ENCODE measurements at regions not wholly inside any gene's neighbourhood (a gene's known extent, or its start where the extent isn't known, plus 50 kb on each side); places are given as distances from the start of the nearest gene placed in this dataset.
"Not testable (repeated sequence)": the region's sequence is repeated elsewhere in the genome, so short reads cannot be mapped to it uniquely, and the experiment has no call there.

DNA sequence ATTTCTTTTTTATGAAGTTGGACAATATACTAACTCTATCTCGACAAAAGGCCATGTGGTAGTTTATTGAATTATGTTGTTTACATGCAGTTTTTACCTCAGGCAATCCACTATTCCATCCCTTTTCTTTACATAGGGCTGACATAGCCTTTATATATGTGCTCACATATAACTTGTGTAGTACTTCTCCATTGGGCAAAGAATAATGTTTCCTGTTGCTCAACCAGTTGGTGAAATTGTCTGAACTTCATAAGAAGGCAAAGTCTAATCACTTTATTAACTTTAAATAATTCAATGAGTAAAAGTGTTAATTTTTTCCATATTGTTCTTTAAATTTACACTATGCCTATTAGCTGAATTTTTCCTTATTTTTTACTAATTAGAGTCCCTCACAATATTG lies 1272.1 kb downstream of the EPHA7 start:
- ATAC-seq: no peak
- DNase-seq: no peak

DNA sequence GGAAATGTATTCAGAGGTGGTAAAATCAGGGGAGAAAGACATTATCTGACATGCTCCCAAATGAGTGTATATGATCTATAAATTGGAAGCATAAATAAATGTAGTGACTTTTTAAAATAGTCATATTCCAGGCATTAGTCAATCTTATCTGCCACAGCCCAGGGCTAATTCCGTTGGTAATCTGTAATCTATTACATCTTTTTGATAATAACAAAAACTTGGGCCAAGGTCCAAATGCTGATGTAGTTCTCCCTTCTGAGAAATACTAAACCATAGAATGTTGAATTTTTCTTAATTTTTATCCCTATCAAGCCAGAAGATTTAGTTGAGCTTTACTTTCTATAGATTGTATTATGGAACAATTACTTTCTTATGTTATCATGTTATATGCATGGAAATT lies 1279.8 kb downstream of the EPHA7 start:
- ATAC-seq (no peak), DNase-seq (no peak)

DNA sequence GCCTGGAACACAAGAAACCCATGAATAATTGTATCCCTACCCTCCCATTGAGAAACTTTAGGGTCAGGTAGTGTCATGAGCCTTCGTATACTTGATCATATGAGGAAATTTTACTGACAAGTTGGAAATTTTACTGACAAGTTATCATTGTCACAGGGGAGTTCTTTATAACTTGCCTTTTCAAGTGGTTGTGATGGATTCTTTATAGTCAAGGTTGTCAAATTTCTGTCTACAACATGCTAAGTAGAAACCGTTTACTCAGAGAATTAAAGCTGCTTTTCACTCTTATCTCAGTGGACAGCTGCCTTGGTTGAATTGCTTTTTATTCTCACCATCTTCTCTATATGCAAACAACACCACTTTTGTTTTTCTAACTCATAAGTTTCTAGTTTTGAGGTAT lies 1286.4 kb downstream of the EPHA7 start:
- ATAC-seq (no peak), DNase-seq (no peak)

DNA sequence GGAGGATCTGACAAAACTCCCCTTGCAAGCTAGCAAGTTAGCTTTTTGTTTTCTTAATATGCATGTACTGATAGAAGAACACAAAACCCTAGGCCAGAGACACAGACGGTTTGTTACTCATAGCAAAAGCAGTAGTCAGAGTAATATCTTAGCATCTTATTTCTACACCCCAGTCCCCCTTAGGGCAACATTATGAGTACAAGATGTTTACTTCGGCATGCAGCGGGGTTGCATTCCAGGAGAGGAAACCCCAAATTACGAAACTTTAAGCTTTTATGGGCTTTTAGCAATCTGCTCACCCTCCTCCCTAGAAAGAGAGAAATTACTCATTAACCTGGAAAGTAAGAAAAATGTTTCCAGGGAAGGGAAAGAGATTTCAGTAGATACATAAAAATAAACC lies 1286.9 kb downstream of the EPHA7 start:
- no peak for DNase-seq
- no peak for ATAC-seq

DNA sequence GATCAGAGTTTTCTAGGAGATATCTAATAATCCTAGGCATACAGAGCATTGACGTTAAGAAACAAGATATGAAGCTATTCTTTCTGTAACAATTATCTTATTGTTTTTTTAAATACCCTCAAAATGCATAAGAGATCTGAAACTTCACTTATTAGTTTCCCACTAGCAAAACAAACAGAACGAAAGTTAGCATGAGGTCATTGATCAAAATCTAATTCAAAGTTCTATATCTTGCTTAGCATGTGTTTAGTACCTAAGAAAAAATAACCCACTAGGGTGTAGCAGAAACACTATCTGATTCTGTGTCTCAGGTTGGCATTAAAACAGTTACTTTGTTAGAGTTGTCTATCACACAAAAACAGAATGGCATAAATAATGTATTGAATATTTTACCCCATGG lies 1288.4 kb downstream of the EPHA7 start:
- DNase-seq (no peak), ATAC-seq (no peak)

DNA sequence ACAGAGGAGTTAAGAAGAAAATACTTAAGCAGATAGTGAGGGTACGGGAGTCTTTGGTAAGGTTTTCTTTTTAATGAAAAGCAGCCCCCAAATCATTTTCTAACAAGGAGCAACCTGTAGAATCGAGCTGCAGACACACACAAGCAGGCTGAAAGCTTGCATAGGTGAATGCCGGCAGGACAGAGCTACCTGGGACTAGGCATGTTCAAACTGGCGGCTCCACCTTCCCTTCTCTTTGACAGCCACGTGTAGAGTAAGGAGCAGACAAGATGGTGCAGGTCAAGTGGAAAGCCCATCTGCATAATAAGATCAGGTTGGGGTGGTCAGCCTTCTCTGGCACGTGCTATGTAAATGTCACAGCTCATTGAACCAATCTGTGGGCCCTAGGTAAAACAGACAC lies 1292.4 kb downstream of the EPHA7 start:
- ATAC-seq (no peak), DNase-seq (no peak)

DNA sequence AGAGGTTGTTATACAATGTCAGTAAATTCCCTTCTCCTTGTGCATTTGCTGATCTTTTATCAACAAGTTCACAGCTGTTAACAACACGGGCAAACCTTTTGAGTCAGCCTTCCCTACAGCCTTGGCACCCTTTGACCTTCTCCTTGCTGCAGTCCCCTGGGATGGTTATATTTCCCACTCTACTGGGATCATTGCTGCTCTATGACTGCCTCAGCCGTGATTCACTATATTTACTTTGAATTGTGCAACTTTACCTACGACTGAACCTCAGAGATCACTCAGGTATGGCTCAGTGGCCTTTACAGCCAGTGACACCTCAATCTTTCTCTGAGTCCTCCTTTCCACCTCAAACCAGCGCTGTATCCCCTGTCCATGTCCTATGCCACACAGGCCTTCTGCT lies 1293.3 kb downstream of the EPHA7 start:
- DNase-seq: no peak

DNA sequence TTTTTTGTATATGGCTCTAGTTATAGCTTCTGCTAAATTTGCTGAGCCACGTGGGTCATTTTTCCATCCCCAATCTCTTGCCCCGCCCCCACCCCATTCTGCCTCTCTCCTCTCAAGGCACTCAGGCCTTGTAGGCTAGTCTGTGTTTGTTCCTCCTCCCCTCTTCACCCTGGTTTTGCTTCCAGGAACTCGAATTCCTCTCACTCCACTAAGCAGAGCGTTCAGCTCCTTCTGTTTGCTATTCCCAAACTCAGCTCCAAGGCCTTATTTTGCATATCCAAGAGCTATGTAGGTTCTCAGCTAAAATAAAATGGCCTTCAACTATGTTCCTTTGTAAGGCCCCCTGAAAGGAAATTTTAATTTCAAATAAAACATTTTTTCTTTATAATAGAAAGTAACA lies 1293.7 kb downstream of the EPHA7 start:
- DNase-seq: no peak
- ATAC-seq: no peak

More for the DNA sequence above, 1293.3 kb downstream of the EPHA7 start:
- ATAC-seq: no peak

DNA sequence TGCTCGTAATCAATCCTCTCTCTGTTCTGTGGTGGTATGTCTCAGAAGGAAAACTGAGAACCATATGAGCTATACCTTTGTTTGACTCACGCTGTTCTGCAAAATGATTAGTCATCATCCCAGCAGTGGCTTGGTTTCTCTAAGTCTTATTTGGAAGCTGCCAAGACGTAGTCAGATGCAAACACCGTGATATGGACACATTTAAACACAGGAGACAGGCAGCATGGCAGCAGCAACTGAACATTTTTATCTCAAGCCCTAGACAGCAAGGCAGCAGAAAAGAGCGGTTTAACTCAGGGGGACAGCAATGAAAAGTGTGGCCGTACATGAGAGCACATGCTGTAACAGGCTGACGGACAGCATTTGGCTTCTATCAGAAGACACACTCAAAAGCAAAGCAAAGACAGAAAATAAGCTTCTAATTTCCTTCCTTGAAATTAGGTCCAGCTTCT lies 1295.1 kb downstream of the EPHA7 start:
- DNase-seq: no peak
- no peak for ATAC-seq

DNA sequence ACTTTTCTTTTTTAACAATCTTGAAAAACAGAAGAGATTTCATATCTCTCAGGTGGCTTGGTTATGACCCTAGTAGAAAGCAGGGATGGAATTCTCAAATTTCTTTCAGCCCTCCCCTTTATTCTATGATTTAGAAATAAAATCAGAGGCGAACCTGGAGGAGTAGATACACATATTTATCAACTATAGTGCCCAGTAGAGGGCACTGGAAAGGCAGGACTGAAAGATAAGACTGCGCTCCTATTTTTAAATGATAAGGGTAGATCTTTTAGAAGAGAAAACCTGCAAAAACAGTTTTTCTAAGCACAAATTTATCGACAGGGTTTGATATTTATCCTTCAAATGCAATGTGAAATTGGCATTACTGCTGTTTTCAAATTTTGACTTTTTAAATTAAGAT lies 1296.6 kb downstream of the EPHA7 start:
- no peak for ATAC-seq

DNA sequence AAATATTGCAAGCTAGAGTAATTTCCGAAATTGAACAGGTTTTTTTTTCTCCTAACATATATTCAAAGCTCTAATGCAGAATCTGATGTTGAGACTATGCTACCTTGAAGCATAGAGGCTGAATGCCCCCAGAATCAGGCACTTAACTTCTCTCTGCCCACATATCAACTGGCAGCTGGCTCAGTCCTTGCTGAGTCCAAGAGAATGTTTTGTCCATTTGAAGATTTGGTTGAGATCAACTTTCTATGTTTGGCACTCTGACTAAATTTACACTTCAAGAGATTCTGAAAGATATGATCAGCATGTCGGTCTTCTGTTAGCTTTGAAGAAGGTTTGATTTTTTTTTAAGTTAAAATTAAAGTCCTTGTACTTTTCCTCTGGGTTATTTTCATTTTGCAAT lies 1298.1 kb downstream of the EPHA7 start:
- no peak for DNase-seq
- no peak for ATAC-seq

More for the DNA sequence above, 1296.6 kb downstream of the EPHA7 start:
- no peak for DNase-seq

DNA sequence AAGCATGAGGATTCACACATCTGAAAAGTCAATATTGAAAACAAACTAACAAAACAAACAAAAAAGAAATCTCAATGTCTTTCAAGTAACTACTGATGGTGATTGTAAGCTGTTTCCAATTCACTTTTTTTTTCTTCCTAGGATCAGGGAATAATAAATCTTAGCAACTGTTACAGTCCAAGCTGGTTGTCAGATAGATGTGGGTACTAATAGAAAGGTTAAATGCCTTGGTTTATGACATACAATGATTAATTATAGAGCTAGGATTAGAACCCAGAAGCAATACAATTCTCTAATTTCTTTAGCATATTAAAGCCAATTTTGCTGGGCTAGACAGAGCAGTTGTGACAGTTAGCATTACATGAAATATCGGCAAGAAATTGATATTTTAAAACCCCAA lies 1301.6 kb downstream of the EPHA7 start:
- no peak for DNase-seq
- ATAC-seq: no peak

DNA sequence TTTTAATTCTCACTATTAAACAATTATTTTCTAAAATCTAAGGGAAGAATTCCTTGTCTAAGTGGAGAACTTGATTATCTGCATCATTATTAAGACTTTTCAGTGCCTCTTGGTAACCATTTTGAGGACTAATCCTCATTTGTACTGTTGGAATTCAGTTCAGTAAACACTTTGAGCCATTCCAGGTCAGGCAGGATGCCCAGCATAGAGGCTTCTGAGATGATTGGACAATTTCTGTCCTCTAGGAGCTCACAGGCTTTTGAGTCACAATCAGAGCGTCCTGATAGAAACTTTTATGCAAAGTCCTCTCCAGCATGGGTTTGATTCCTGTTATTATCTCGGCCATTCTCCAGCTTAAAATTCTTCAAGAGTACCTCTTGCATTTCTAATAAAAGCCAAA lies 1304.6 kb downstream of the EPHA7 start:
- DNase-seq: no peak
- no peak for ATAC-seq

DNA sequence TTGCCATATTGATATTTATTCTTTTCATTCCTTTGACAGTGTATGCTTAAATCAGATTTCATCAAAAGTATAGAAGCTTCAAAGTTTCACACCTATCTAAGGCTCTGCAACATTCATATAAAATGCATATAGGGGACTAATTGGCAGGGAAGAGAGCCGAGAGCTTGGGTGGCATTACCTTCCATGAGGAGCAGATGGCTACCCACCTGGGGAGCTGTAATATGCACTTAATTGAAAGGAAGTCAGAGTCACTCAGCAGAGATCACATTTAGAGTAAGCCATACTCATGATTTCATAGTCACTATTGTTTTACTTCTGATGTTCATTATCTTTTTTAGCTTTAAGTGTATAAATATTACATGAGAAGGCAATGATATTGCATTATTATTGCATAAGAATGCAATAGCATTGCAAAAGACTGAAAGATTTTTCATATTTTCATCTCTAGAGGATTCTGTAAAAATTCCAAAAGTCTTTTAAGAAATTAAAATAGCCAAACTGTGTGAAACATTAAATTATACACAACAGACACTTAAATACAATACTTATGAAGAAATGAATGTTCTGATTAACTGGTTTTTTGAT lies 1305.2 kb downstream of the EPHA7 start:
- DNase-seq: no peak
- no peak for ATAC-seq

DNA sequence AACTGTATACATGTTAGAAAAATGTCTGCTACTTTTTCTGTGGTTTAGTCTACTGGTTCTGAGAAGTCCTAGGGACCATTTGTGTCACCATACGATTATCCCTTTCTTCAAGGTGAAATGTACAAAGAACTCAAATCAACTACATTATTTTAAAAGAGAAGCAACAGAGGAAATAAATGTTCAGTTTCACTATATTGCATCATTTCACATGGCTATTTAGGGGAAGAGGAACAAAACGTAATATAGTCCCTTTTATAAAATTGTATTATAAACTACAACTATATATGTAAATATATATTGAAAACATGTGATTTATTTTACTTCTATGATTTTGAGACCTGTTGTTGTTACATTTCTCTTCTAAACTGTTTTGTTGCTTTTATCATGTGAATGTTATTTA lies 1308.0 kb downstream of the EPHA7 start:
- DNase-seq (no peak), ATAC-seq (no peak)

DNA sequence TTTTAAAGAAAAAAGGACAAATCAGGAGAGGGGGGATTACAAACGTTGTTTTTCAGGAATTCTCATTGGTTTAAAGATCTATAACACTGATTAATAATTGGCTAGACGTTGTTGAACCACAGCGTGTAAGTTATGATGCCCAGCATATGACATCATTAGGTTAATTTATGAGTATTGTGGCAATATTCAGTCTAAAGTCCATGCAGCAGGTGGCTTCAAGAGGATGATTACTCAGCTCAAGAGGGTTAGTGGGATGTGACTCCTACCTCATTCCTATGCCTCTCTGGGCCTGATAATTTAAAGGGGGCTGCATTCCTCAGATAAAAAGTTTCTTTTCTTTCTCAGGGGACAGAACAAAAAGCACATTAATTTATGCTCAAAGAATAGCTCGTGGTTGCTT lies 1309.0 kb downstream of the EPHA7 start:
- ATAC-seq: no peak

DNA sequence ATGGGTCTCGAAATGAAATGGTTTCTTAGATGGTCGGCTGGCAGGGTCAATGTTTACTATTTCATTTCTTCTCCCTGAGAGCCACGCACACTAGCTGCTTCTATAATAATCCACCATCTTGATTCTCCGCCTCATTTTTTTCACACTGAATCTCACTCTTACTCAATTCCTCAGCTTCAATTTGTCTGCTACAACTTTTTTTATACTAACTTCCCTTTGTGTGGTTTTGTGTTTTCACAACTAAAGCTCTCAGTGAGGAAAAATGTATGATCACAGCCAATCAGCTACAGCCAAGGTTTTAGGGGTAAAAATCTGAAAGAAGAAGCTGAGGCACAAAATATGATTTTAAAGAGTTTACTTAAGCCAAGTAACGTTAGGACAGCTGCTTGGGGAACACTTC lies 1309.4 kb downstream of the EPHA7 start:
- ATAC-seq (no peak), DNase-seq (no peak)

More for the DNA sequence above, 1309.0 kb downstream of the EPHA7 start:
- no peak for DNase-seq

DNA sequence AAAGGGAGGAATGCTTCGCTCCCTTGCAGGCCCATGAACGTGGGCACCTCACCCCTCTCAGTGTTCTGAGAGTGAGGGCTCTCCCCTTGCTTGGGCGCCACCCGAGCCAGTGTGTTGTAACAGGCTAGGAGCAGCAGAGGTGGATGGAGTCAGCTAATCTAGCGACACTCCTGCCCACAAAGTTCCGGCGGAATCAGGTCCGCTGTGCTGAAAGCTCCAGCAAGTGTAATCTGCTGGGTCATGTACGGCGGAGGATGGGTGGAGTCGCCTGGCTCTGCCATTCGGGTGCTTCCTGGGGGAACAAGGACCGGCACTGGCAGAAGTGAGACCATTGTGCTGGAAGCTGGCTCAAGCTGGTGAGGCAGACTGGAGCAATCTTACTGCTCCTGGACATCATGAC lies 1310.1 kb downstream of the EPHA7 start:
- ATAC-seq: no peak
- DNase-seq: no peak

DNA sequence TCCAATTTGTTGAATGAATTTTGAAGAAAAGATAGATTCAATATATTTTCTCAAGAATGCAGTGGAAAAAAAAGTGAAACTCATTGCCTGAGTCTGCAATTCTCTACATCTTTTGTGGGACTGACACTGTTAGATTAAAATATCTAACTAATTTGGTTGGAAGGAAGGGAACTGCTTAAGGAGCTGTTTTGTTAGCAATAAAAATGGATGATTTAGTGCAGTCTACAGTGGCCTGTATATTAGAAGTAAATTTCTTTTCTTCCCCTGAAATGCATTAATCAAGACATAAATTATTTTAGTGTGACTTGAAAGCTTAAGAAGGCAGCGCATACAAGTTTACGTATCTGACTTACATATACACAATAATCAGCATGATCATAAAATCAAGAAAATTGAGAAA lies 1332.6 kb downstream of the EPHA7 start:
- ATAC-seq: no peak
- DNase-seq: no peak

DNA sequence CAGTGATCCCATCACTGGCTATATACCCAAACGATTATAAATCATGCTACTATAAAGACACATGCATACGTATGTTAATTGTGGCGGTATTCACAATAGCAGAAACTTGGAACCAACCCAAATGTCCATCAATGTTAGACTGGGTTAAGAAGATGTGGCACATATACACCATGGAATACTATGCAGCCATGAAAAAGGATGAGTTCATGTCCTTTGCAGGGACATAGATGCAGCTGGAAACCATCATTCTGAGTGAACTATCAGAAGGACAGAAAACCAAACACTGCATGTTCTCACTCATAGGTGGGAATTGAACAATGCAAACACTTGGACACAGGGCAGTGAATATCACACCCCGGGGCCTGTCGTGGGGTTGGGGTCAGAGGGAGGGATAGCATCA lies 1335.4 kb downstream of the EPHA7 start:
- not testable (repeated sequence) for DNase-seq, ATAC-seq

DNA sequence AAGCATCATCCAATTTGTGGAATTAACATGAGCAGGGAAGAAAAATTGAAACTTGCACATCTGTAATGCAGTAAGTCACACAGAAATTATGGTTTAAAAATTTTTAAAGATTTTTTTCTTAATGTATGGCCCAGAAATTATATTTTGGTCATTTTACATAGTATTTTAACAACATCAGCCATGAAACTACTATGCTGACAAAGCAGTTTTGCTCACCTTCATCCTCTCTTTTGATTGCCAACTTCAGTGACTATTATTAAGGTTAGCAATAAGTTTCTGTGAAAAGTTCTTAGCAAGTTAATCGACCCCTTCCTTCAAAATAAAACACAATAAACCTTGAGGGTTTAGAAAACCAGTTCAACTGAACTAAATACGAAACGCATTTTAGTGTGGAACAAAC lies 1347.0 kb downstream of the EPHA7 start:
- DNase-seq (no peak), ATAC-seq (no peak)

DNA sequence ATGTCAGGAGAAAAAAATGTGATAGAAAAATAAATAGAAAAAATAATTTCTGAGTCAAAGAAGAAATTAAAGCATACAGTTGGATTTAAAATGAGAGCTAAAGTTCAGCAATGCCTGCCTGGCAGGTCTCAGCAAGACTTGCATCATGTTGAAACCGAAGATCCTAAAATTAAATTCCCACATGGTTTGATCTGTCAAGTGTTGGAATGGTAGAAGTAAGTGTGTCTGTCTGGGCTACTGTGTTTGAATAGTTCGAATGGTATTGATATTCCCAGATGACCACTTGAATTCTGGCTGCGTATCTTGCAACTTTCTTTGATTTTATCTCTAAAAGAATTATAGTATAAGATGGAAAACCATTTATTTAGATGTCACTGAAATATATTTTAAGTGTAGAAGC lies 1349.6 kb downstream of the EPHA7 start:
- DNase-seq (no peak), ATAC-seq (no peak)

DNA sequence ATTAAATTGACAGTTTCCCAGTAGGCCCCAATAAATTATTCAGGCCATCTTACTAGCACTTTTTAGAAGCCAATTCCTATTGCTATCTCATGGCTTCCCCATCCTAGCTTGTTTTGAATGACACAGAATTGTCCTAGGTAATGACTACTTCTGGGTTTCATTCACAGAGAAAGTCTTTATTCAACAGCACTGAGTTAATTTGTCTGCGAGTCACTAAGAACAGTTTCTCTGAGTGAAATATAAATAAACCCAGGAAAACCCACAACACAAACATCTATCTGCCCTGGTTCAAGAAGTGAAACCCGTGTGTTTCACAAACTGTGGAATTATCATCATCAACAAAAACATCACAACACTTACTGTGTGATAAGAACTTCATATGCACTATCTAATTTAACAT lies 1366.8 kb downstream of the EPHA7 start:
- ATAC-seq (no peak), DNase-seq (no peak)

DNA sequence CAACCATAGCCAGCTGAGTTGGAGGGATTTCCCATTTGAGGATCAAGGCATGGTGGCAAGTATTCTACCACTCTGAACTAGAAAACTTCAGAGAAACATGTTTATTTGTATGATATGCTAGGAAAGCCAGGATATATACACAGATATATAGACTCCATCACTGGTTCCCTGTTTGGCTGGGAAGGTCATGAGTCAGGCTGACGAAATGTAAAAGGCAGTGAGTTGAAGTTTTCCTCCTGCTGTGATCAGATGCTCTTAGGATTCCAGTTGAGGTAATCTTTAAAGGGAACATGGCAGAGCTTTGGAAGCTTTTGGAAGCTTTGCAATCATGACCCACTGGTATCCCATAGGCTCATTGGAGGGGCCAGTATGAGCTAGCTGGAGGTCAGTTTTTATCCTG lies 1369.1 kb downstream of the EPHA7 start:
- ATAC-seq (no peak), DNase-seq (no peak)

DNA sequence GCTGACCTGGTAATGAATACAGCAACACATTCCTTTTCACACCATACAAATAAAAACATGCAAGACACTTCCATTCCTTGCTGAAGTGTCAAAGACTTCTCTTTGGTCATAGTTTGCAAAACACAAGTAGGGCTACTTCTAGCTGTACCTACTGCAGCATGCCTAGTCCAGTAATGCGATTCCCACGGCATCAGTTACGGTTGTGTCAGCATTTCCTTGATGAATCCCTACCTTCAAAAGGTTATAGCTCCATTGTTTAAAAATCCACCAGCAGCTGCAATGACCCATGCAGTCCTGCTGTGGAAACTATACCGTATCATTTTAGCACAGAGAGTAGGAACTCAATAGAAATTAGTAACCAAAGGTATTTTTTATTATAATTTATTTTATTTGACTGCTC lies 1371.5 kb downstream of the EPHA7 start:
- ATAC-seq: no peak

More for the DNA sequence above, 1371.5 kb downstream of the EPHA7 start:
- no peak for DNase-seq

Data from stimulated activated naive CD8-positive, alpha-beta T cell treated with anti-CD3 and anti-CD28 coated beads, Interleukin-15, Interleukin-2, amounts not matched to agents 100 U/mL and 50 U/mL, for 24 hours (primary cell).